H9 (cell line): ENCODE measurements at regions not wholly inside any gene's neighbourhood (a gene's known extent, or its start where the extent isn't known, plus 50 kb on each side); places are given as distances from the start of the nearest gene placed in this dataset.

ENCODE experiments used
- DNase-seq: peaks from one replicate; pipeline ENCODE4 v3.0.0-alpha.2; 2017
- H2AFZ ChIP-seq: one replicate; pipeline ENCODE4 v1.6.1; 2013; ENCODE audit warnings: mild to moderate bottlenecking, low read length, control low read depth, moderate library complexity
- H2AK5ac ChIP-seq: 2 replicates; pipeline ENCODE4 v1.6.1; 2013; ENCODE audit warnings: low read length, control low read depth, mixed read lengths; ENCODE audit not compliant: insufficient read length
- H2BK120ac ChIP-seq: one replicate; pipeline ENCODE4 v1.6.1; 2013; ENCODE audit warnings: low read depth, mild to moderate bottlenecking, low read length, control low read depth, inconsistent platforms; ENCODE audit not compliant: poor library complexity, severe bottlenecking
- H2BK12ac ChIP-seq: 2 replicates; pipeline ENCODE4 v1.6.1; 2013; ENCODE audit warnings: low read length, control low read depth, mixed read lengths, low read depth; ENCODE audit not compliant: insufficient read length
- H2BK15ac ChIP-seq: 2 replicates; pipeline ENCODE4 v1.6.1; 2013; ENCODE audit warnings: low read depth, low read length, control low read depth
- H2BK20ac ChIP-seq: one replicate; pipeline ENCODE4 v1.6.1; 2013; ENCODE audit warnings: low read depth, mild to moderate bottlenecking, low read length, control low read depth, inconsistent platforms; ENCODE audit not compliant: poor library complexity, severe bottlenecking
- H2BK5ac ChIP-seq: 2 replicates; pipeline ENCODE4 v1.6.1; 2013; ENCODE audit warnings: low read length, control low read depth, mixed read lengths; ENCODE audit not compliant: insufficient read length
- H3K14ac ChIP-seq: 2 replicates; pipeline ENCODE4 v1.6.1; 2013; ENCODE audit warnings: low read length, control low read depth; ENCODE audit not compliant: insufficient read depth
- H3K18ac ChIP-seq: 2 replicates; pipeline ENCODE4 v1.6.1; 2013; ENCODE audit warnings: low read depth, mild to moderate bottlenecking, mixed read lengths, low read length, control low read depth; ENCODE audit not compliant: insufficient read length
- H3K23ac ChIP-seq: 2 replicates; pipeline ENCODE4 v1.6.1; 2013; ENCODE audit warnings: low read length, control low read depth, mixed read lengths, low read depth; ENCODE audit not compliant: insufficient read length
- H3K23me2 ChIP-seq: 2 replicates; pipeline ENCODE4 v1.6.1; 2013; ENCODE audit warnings: low read depth, mild to moderate bottlenecking, mixed read lengths, low read length, control low read depth; ENCODE audit not compliant: insufficient read length, poor library complexity, severe bottlenecking
- H3K27ac ChIP-seq: 2 replicates; pipeline ENCODE4 v1.5.1; 2013; ENCODE audit warnings: low read length, control low read depth, mixed read lengths, low read depth; ENCODE audit not compliant: insufficient read length
- H3K27me3 ChIP-seq: 2 replicates; pipeline ENCODE4 v1.6.1; 2013; ENCODE audit warnings: low read length, control low read depth, inconsistent platforms; ENCODE audit not compliant: insufficient read depth
- H3K4ac ChIP-seq: 2 replicates; pipeline ENCODE4 v1.6.1; 2013; ENCODE audit warnings: low read depth, mild to moderate bottlenecking, control low read depth, inconsistent platforms, low read length, moderate library complexity
- H3K4me1 ChIP-seq: 2 replicates; pipeline ENCODE4 v1.6.1; 2013; ENCODE audit warnings: low read length, control low read depth, inconsistent platforms; ENCODE audit not compliant: insufficient read depth
- H3K4me2 ChIP-seq: 2 replicates; pipeline ENCODE4 v1.6.1; 2013; ENCODE audit warnings: low read length, control low read depth, mixed read lengths; ENCODE audit not compliant: insufficient read length, insufficient read depth
- H3K56ac ChIP-seq: 2 replicates; pipeline ENCODE4 v1.6.1; 2013; ENCODE audit warnings: low read depth, mild to moderate bottlenecking, mixed read lengths, low read length, control low read depth; ENCODE audit not compliant: insufficient read length
- H3K79me1 ChIP-seq: 2 replicates; pipeline ENCODE4 v1.6.1; 2013; ENCODE audit warnings: low read depth, mild to moderate bottlenecking, moderate library complexity, low read length, control low read depth, inconsistent platforms; ENCODE audit not compliant: insufficient read depth, poor library complexity, severe bottlenecking
- H3K79me2 ChIP-seq: 2 replicates; pipeline ENCODE4 v1.6.1; 2013; ENCODE audit warnings: low read length, control low read depth, inconsistent platforms; ENCODE audit not compliant: insufficient read depth
- H3K9ac ChIP-seq: 2 replicates; pipeline ENCODE4 v1.6.1; 2013; ENCODE audit warnings: low read length, control low read depth, mixed read lengths; ENCODE audit not compliant: insufficient read length; ENCODE audit errors: extremely low read depth
- H3K9me3 ChIP-seq: one replicate; pipeline ENCODE4 v1.6.1; 2013; ENCODE audit warnings: low read depth, low read length, inconsistent platforms; ENCODE audit not compliant: control insufficient read depth
- H3T11ph ChIP-seq: one replicate; pipeline ENCODE4 v1.6.1; 2013; ENCODE audit warnings: mild to moderate bottlenecking, low read length, control low read depth, inconsistent platforms
- H4K20me1 ChIP-seq: one replicate; pipeline ENCODE4 v1.6.1; 2013; ENCODE audit not compliant: control insufficient read depth, insufficient read length, insufficient read depth
- H4K5ac ChIP-seq: 2 replicates; pipeline ENCODE4 v1.6.1; 2013; ENCODE audit warnings: low read depth, mild to moderate bottlenecking, mixed read lengths, low read length, control low read depth; ENCODE audit not compliant: insufficient read length
- H4K8ac ChIP-seq: replicated peaks from 2 replicates; pipeline ENCODE4 v1.6.1; 2013; ENCODE audit warnings: low read length, control low read depth, mixed read lengths, low read depth; ENCODE audit not compliant: insufficient read length
- H4K91ac ChIP-seq: 2 replicates; pipeline ENCODE4 v1.6.1; 2013; ENCODE audit warnings: low read depth, mild to moderate bottlenecking, moderate library complexity, mixed read lengths, low read length, control low read depth; ENCODE audit not compliant: insufficient read length
- H3K27ac Mint-ChIP-seq, 3 experiments: 2 replicates in 2 of 3; 3 replicates in 1 of 3; pipeline ENCODE4 v1.8.0; 2020 to 2021; ENCODE audit warnings: mixed read lengths in 3 of 3, mild to moderate bottlenecking in 1 of 3, moderate library complexity in 1 of 3
- H3K27me3 Mint-ChIP-seq: 2 replicates; pipeline ENCODE4 v1.8.0; 2021; ENCODE audit warnings: low read depth, mild to moderate bottlenecking, moderate library complexity, mixed read lengths
- H3K36me3 Mint-ChIP-seq, 3 experiments: 2 replicates in 2 of 3; 3 replicates in 1 of 3; pipeline ENCODE4 v1.8.0; 2020 to 2021; ENCODE audit warnings: low read depth in 3 of 3, mixed read lengths in 3 of 3; ENCODE audit not compliant: insufficient read depth in 1 of 3
- H3K4me1 Mint-ChIP-seq, 2 experiments: 2 replicates each; pipeline ENCODE4 v1.8.0; 2020; ENCODE audit warnings: mixed read lengths in 2 of 2
- H3K4me3 Mint-ChIP-seq, 2 experiments: 2 replicates in 1 of 2; 3 replicates in 1 of 2; pipeline ENCODE4 v1.8.0; 2020 to 2021; ENCODE audit warnings: mild to moderate bottlenecking in 2 of 2, mixed read lengths in 2 of 2, moderate library complexity in 1 of 2
- H3K9me3 Mint-ChIP-seq, 2 experiments: 2 replicates in 1 of 2; 3 replicates in 1 of 2; pipeline ENCODE4 v1.8.0; 2020; ENCODE audit warnings: mild to moderate bottlenecking in 2 of 2, mixed read lengths in 2 of 2, moderate library complexity in 1 of 2
- CTCF ChIP-seq: fragments of 200-600 bp; sonication (generic); conservative IDR thresholded peaks from 3 replicates; pipeline ENCODE4 v1.8.0; 2021; ENCODE audit warnings: antibody characterized with exemption, mild to moderate bottlenecking
- WGBS: extraction: QIAGEN DNeasy Blood & Tissue Kit; methylation state at CpG from one replicate; pipeline ENCODE4 v1.1.7; 2013; ENCODE audit warnings: missing lambda C conversion rate, low lambda C conversion rate, mixed read lengths; ENCODE audit not compliant: insufficient read length; ENCODE audit errors: extremely low coverage; 5-methylcytosine and 5-hydroxymethylcytosine counted together

- no CpG with 5 or more reads among the region's 2 CpGs for WGBS
- Histone ChIP-seq H3K23me2 (no peaks in the 10 kb centered on the region), H3K9me3 (no peaks in the 10 kb centered on the region), H2BK5ac (no peak overlapping the region), H3K27ac (no peak overlapping the region), H3K4ac (no peak overlapping the region), H2BK120ac (no peak overlapping the region), H4K8ac (no peak overlapping the region), H3K79me1 (no peaks in the 10 kb centered on the region), H3K27me3 (no peaks in the 10 kb centered on the region), H2BK15ac (no peak overlapping the region), H4K91ac (no peak overlapping the region), H2BK12ac (no peak overlapping the region), H4K5ac (no peak overlapping the region), H4K20me1 (no peaks in the 10 kb centered on the region), H2AK5ac (no peak overlapping the region), H2BK20ac (no peak overlapping the region), H3K4me2 (no peak overlapping the region), H3K56ac (no peak overlapping the region), H3K4me1 (peaks cover 6% of the 10 kb centered on the region; the same call in 1 of the 2 replicates), H3K23ac (no peak overlapping the region), H3K18ac (no peak overlapping the region), H3K79me2 (no peaks in the 10 kb centered on the region), H3T11ph (no peak overlapping the region), H2AFZ (no peak overlapping the region), H3K9ac (no peak overlapping the region), H3K14ac (no peak overlapping the region)
- no peak for TF ChIP-seq CTCF
- Mint-ChIP-seq H3K9me3 (0 out of 5 replicates have a peak, but pooled peaks cover 0 to 4% of the 10 kb centered on the region in 2 experiments), H3K27me3 (no peaks in the 10 kb centered on the region), H3K36me3 (peaks cover 0 to 3% (median 0%) of the 10 kb centered on the region in 3 experiments; a peak in 2 of 7 replicates), H3K4me3 (no peak overlapping the region), H3K27ac (no peak overlapping the region; a peak in 1 of 7 replicates), H3K4me1 (peaks cover 26 to 33% of the 10 kb centered on the region in 2 experiments)
- DNase-seq, result no peak
These were observed 238.7 kb upstream of the KCNIP4 start for GRCh38 chr4:22187203-22187820.
